Renal cortical epithelial cell (primary cell): ENCODE measurements at regions not wholly inside any gene's neighbourhood (a gene's known extent, or its start where the extent isn't known, plus 50 kb on each side); places are given as distances from the start of the nearest gene placed in this dataset.
A peak's percentile ranks its signal among the peaks of the same experiment; 100 is the strongest.

Experiments
- DNase-seq: peaks from one replicate; pipeline ENCODE4 v3.0.0-alpha.2; 2011; ENCODE audit warnings: low read depth

DNA sequence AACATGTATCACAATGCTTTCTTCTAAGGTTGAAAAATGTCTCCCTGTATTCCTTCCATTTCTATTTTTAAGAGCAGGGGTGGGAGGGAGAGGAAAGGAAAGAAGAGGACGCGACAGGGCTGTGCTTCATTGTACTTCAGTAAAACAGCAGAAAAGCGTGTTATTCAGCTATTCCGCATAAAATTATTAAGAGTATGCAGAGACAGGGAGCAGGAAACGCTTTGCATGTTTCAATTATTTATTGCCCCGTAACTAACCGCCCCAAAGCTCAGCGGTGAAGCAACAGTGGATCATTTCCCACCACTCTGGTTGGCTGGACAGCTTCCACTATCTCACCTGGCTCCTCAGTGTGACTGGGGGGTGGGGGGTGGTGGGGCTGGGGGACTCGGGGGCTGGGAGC lies 188.9 kb downstream of the TTLL2 start:
- DNase-seq, result no peak

DNA sequence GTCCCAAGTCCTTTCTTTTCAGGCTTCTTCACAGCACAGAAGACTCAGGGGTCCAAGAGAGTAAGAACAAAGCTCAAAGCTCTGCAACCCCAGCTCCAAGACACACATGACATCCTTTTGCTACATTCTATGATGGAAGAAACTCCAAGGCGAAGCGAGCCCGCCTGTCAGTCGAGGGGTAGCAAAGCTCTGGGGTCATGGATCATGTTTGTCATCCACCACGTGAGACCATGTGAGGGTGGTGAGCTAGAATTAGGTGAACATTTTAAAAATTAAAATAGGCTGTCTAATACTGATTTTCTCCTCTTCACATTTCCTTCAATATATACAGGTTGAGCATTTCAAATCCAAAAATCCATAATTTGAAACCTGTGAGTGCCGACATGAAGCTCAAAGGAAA lies 189.6 kb downstream of the TTLL2 start:
- DNase-seq, result no peak

DNA sequence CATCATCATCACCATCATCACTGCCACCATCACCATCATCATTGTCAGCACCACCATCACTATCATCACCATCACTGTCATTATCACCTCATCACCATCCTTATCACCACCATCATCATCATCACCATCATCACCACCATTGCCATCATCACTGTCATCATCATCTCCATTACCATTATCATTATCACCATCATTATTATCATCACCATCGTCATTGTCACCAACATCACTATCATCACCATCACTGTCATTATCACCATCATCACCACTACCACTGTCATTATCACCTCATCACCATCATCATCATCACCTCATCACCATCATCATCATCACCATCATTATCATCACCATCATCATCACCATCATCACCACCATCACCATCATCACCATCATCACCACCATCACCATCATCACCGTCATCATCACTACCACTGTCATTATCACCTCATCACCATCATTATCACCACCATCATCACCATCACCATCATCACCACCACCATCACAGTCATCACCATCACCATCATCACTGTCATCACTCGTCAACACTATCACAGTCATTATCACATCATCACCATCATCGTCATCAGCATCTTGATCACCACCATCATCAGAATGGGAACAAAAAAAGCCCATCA lies 191.1 kb downstream of the TTLL2 start:
- DNase-seq, result no peak

DNA sequence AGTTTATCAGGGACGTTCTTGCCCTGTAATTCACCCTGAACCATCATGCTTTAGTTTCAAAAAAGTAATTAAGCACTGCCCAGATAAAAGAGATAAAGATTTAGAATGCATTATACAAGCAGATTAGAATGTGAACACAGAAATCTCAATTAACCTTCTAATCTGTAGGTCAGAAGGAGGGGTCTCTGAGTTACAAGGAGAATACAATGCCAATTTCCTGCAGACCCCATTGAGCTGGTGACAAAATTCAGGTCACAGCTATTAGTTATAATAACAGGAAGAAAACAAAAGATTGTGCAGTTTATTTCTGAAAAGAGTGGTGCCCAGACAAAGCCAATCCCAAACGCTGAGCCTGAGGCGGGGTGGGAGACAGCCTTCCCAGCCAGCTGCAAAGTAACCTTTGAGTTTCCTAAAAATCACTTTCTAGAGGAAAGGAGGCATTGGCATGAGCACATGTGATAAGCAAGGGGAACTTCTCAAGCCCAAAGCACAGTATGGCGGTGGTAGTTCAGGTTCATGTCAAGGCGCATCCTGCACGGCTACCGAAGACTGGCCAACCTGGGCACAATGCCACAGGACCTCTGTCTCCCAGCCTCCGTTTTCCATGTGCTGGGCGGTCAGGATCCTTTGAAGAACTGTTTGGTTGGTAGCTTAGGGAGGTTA lies 192.5 kb downstream of the TTLL2 start:
- DNase-seq, result no peak

DNA sequence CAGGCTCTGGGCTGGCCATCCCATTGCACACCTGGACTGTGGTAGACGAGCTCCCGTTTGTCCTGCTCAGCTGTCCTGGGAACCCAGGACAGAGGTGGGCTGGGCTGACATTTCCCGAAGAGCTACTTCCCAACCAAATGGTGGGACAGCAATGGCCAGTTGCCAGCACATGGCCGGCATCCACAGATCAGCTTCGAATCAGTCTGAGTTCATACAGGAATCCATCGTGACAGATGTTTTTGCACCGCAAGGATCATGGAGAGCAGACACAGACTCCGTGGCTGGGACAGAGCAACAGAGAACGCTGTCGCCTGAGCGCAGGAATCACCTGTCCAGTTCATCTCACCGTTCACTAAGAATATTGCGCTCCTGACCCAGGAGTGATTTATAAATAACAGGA lies 198.5 kb downstream of the TTLL2 start:
- DNase-seq, result no peak

DNA sequence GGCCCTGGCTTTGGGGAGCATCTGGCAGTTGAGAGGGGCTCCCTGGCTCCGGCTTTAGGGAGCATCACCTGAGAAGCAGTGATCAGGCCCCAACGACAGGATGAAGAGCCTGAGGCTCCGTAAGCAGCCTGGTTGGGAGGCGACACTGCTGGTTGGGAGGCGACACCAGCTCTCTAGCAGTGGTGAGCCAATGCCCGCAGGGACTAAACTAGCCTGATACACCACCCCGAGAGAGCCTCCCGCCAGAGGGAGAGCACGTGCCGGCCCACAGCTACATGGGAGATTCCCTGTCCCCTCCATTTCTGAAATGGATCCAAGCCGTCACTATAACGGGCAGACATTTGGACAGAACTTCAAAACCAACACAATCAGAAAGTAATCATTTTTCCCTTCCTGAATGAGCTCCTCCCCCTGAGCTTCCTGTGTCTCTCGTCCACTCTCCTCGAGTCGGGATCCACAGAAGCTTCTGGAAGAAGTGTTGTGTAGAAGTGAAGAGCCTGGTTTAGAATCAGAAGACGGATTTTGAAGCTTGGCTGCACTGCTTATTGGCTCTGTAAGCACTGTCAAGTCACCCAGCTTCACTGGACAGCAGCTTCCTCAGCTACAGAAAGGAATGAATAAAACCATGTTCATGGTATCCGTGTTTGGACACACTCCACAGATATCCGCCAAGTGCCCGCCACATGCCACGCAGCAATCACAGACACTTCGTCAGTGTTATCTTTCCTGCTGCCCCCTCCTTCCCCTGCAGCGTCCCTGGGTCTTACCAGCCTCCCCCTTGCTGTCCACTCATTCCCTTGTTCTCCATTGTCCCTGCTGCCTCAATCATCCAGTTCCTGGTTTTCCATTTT lies 199.6 kb downstream of the TTLL2 start:
- no peak for DNase-seq

DNA sequence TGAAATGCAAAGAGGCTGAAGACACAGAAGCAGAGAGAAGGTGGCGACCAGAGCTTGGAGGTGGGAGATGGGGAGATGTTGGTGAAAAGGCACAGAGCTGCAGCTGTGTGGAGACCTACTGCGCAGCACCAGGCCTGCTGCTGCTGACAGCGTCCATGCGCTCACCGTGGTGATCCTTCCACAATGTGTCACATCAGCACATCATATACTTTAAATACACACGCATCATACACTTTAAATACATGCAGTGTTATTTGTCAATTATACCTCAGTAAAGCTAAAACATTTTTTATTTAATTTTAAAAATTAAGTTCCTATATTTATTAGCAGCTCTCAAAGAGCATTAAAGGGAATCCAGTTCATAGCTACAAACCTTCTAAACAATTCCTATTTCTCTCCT lies 200.9 kb downstream of the TTLL2 start:
- no peak for DNase-seq

DNA sequence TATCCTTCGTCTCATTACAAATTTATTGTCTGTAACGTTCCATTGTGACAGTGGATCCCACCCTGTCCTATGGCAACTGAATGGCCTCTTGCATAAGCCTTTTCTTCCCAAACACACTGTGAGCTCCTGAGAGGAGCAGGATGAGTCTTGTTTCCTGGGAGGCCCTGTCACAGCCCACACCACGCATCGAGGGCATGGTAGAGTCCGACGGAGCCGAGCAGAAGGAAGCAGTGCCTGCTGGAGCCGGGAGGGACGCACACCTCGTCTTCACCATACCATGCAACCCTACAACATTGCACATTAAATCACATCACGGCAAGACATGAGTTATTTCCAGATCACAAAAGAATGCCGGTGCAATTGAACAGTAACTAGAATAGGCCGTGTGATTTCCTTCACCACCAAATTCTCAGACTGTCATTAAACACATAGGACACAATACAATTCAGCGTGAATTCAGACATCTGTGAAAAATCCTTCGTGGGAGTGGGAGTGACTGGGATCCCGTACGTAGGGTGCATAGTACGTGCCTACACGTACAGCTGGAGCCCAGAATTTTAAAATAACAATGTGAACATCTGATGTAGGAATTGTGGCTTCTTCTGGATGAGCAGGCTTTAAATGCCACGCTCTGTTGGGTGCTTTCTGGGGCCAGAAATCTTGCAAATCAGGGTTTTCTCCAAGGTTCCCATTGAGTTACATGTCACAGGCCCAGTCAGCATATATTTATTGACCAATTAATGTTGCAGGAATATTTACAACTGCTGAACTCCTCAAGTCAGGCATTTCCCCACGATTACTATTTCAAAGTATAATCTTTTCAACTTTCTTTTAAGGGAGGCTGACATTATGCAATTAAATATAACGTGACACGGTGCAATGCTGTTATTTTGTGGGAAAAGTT lies 201.8 kb downstream of the TTLL2 start:
- no peak for DNase-seq

DNA sequence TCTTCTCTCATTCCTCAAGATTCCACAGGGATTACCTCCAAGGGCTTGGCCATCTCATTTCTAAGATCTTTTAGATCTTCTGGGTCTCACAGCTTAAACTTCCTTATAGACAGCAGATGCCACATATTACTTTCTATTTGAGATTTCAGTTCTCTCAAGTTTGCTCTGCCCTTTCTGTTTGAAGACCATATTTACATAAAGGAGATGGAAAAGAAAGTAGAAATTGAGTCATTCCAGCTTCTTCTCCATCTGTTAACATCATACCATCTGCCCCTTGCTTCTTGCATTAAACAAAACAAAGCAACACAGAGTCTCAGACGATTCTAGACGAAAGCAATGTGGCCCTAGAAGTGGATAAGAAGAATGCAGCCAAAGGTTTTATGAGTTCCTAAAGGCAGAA lies 203.4 kb downstream of the TTLL2 start:
- DNase-seq, result no peak

DNA sequence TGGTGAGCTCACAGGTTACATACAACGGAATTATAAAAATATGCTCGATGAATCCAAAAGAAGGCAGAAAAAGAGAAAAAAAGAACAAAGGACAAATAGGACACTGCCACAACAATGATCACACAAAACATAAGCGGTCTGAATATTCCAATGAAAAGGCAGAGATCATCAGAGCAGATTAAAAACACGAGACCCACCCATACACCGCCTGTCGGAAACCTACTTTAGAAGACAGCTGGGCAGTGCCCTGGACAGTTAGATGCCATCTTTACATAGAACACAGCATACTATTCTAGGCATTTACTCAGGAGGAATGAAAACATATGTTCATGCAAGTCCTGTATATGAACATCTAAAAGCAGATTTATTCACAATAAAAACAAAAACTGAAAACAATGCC lies 204.1 kb downstream of the TTLL2 start:
- no peak for DNase-seq

DNA sequence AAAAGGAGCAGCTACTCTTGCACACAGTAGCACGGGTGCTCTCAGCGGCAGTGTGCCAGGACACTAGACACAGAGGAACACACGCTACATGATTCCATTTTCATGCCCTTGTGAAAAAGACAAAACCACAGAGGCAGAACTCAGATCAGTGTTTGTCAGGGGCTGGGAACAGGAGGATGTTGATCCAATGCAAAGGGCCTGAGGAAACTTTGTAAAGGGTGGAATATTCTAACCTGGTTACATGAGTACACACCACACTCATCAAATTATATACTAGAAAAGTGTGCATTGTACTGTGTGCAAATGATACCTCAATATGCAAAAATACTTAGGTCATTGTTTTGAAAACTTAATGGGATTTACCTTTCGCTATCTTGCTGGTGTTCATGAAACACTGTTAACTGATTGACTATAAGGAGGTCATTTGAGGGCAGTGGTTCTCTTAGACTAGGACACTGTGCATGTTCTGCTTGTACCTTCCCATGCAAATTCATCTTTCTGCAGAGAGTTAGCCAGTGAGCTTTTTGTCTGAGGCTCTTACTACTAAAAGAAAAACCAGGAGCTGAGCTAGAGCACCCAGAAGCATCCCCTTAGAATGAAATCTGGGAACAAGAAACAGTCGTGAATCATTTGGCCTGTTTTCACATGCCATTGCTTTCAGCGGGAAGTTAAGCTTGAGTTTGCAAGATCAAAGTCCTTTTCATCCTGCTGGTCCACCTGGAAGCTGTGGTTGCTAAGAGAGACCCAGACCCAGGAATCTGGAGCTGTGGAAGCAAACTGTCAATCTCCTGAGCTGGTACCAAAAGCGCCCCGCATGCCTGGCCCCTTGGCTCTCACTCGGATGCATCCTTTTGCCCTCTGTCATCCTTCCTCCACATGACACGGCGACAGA lies 204.8 kb downstream of the TTLL2 start:
- DNase-seq, result peak; percentile 7

DNA sequence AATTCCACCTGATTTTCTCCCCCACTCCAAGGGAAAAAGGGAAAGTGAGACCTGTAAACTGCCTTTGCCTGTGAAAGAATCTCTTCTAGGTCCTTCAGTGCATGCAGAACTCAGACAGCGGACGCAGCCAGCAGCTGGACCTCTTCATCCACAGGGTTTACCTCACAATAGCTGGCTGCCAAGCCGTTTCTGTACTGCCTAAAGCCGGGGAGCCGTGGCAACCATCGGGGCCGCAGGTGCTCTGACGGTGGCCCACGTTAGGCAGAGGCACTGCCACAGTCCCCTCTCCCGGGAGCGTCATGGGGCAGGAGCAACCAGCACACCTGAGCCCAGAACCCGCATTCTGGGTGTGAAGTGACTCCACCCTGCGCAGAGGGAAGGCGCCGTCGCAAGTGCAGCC lies 206.1 kb downstream of the TTLL2 start:
- no peak for DNase-seq

DNA sequence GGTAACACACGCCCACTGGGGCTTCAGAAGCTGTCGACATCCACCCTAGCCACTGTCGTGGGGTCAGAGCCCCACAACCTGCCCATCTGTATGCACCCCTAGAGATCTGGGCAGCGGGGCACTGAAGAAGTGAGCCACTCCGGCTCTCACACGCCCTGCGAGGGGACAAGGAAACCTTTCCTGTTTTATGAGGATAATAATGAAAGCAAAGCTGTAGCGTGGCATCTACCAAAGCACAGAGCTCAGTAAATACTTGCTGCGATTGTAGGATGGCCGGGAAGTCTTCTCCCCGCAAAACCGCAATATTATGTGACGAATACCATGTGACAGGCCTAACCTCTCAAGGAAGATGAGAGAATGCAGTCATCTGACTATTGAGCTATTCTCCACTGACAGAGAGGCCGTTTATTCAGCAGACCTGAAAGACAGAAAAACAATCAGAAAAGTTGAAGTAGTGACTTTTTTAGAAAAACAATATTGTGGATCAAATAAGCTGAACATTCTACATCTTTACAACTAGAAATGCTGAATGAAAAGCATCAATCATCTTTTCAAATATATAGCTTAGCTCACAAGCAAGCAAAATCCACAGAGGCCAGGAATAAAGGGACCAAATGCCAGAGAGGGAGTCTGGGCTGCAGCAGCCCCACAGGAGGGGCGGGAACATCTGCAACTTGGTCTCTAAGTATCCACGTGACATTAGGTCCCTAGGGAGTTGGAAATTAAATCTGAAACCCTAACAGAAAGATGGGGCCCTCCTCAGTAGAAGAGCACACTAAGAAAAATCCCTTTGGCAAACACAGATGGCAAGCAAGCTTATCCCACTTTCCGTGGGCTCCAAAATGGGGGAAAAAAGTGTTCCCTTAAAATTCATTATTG lies 207.8 kb downstream of the TTLL2 start:
- no peak for DNase-seq

DNA sequence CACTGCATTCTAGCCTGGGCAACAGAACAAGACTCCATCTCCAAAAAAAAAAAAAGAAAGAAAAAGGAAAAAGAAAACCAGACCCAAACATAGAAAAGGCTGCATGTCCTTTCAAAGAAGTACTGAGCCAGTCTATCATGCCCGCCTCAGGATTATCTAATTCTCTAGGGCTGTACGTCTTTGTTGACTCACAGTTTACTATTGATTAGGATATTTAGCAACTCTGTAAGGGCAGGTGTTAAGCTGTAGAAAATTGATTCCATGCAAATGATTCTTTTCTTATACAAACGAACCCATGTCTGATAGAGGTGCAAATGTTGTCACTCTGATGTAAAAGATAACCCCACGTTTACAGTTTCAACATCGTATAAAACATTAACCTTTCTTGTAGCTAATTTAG lies 209.0 kb downstream of the TTLL2 start:
- no peak for DNase-seq

DNA sequence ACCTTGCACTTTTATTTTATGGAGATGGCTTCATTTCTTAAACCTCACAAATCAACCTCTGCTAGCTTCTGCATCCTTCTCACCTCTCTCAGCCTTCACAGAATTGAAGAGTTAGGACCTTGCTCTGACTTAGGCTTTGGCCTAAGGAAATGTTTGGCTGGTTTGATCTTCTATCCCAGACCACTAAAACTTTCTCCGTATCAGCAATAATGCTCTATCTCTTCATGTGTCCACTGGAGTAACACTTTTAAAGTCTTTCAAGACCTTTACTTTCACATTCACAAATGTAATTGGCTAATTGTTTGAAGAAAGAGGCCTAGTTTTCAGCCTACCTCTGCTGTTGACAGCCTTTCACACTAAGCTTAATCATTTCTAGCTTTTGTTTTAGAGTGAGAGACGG lies 212.9 kb downstream of the TTLL2 start:
- DNase-seq, result no peak

DNA sequence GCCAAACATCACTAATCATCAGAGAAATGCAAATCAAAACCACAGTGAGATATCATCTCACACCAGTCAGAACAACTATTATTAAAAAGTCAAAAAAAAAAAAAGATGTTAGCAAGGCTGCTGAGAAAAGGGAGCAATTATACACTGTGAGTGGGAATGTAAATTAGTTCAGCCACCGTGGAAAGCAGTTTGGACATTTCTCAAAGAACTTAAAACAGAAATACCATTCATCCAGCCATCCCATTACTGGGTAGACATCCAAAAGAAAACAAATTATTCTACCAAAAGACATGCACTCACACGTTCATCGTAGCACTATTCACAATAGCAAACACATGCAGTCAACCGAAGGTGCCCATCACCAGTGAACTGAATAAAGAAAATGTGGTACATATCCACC lies 213.9 kb downstream of the TTLL2 start:
- no peak for DNase-seq

DNA sequence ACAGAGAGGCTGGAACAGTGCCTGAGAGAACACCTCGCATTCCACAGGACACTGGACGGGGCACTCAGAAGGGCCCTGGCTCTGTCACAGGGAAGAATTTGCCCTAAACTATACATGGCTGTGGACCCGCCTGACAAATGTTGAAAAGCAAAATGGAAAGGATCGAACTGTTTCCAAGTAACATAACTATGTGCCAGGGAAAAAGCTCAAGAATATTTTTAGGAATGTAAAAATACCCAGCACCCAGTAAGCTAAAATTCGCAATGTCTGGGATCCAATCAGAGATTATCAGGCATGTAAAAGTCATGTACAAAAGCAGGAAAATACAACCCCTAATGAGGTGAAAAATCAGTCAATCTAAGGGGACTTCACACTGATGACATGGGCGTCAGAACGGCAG lies 215.9 kb downstream of the TTLL2 start:
- DNase-seq, result no peak

DNA sequence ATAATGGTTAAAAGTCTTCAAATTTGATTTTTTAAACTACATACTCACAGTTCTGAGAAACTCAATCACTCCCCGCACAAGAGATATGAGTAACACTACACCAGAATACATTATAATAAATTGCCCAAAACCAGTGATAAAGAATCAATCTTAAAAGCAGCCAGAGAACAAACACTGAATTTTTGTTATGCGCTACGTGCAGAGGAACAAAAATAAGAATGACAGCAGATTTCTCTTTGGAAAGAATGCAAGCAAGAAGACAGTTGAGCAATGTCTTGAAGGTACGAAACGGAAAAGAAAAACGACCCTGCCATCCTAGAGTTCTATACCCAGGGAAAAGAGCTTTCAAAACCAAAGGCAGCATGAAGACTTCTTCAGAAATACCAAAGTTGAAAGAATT lies 216.7 kb downstream of the TTLL2 start:
- no peak for DNase-seq

DNA sequence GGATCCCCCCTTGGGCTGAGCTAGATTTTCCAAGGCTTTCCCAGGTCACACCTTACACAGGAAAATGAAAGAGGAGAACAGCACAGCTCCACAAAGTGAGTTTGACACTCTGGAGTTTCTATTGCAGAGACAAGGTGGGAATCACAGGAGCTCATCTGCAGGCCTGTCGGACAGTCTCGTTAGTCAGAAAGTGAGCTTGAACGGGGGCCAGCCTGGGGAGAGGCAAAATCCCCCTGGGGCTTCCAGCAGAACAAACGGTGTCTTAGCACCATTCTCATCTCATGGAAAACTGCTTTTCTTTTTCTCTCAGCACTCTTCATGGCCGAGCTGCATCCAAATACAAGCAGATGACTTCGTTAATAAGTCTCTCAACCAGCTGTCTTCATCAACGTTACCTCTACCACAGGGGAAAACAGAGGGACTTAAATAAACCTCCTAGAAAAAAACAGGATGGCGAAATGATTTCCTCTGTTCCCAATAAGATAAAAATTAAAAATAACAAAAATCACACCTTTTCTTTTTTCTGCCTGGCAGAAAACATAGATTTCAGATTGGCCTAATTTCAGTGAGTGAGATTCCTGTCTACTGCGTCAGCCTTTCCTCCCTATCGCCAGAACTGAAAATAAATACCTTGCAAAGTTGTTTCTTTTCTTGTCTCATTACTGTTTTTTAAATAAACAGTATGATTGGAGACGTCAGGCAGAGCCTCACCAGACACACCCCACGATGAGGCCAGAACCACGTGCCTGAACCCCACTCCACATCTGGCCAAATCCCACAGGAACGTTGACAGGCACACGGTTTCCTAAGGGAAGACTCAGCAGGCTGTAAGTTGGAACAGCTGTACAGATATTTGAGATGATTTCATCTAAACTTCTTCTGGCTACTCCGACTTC lies 219.0 kb downstream of the TTLL2 start:
- DNase-seq, result no peak
